Suprapubic skin (tissue), 3 donors: ENCODE measurements at regions not wholly inside any gene's neighbourhood (a gene's known extent, or its start where the extent isn't known, plus 50 kb on each side); places are given as distances from the start of the nearest gene placed in this dataset.

Experiments
- CTCF ChIP-seq, 2 donors: fragments of 200-600 bp in 1 of 2; fragments of 450-650 bp in 1 of 2; sonication (generic) in 1 of 2; IDR thresholded peaks; one replicate each; pipeline ENCODE4 v1.5.1; 2016 to 2019; ENCODE audit warnings: antibody characterized with exemption in 2 of 2, mild to moderate bottlenecking in 1 of 2, moderate library complexity in 1 of 2
- POLR2AphosphoS5 ChIP-seq, 3 donors: sonication (generic); formaldehyde crosslinking; IDR thresholded peaks; one replicate each; pipeline ENCODE4 v1.6.1; 2017; ENCODE audit warnings: antibody characterized with exemption in 3 of 3

- TF ChIP-seq POLR2AphosphoS5 (IDR thresholded peaks at IDR 0.05) (no peak), CTCF (IDR thresholded peaks at IDR 0.05) (no peak)
Observed at GRCh38 chr17:59492091-59492451, 73.3 kb upstream of the DHX40 start.
